SH-SY5Y (cell line): ENCODE measurements at regions not wholly inside any gene's neighbourhood (a gene's known extent, or its start where the extent isn't known, plus 50 kb on each side); places are given as distances from the start of the nearest gene placed in this dataset.

ENCODE experiments used
- GATA2 ChIP-seq: IDR thresholded peaks from 2 replicates; pipeline ENCODE4 v1.6.1; 2011; ENCODE audit warnings: mild to moderate bottlenecking, low read depth, low read length
- GATA3 ChIP-seq: IDR thresholded peaks from 2 replicates; pipeline ENCODE4 v1.6.1; 2011; ENCODE audit warnings: low read depth, mild to moderate bottlenecking, low read length, moderate library complexity

- no peak for TF ChIP-seq GATA2
- TF ChIP-seq GATA3 = no peak
Measured at GRCh38 chr1:22271847-22272801, 129.2 kb upstream of the WNT4 start.
